HG02642 (cell line): ENCODE measurements at regions not wholly inside any gene's neighbourhood (a gene's known extent, or its start where the extent isn't known, plus 50 kb on each side); places are given as distances from the start of the nearest gene placed in this dataset.
"Not testable (repeated sequence)": the region's sequence is repeated elsewhere in the genome, so short reads cannot be mapped to it uniquely, and the experiment has no call there.

Source experiments
- ATAC-seq: cut with Tn5 transposase; IDR thresholded peaks from one replicate; pipeline ENCODE4 v1.9.1; 2021; ENCODE audit warnings: mild to moderate bottlenecking; ENCODE audit not compliant: unreplicated experiment, poor library complexity

GRCh38 chr15:31217067-31217466 lies 109.6 kb upstream of the KLF13 start:
- ATAC-seq = no peak

GRCh38 chr15:31217566-31218270 lies 108.9 kb upstream of the KLF13 start:
- no peak for ATAC-seq

- no peak for ATAC-seq
These were observed 107.4 kb upstream of the KLF13 start for GRCh38 chr15:31219221-31219620.

- ATAC-seq = no peak
These were observed 104.6 kb upstream of the KLF13 start for GRCh38 chr15:31221936-31222515.

DNA sequence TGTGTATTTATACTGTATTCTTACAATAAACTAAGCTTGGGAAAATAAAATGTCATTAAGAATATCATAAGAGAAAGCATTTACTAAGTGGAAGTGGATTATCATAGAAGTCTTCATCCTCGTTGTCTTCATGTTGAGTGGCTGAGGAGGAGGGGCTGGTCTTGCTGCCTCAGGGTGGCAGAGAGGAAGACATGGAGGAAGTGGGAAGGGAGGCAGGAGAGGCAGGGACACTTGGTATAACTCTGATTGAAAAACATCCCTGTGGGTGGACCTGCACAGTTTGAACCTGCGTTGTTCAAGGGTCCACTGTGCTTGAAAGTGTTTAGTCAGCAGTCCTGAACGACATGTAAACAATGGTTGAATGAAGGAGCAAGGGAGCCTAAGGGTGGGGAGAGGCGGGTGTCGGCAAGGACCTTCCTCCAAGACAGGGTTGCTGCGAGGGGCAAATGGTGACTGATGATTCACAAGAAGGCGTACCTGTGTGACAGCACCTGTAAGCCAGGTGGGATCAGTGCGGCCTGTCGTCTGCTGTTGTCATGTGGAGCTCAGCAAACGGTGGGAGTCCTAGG lies 103.8 kb upstream of the KLF13 start:
- ATAC-seq = no peak

DNA sequence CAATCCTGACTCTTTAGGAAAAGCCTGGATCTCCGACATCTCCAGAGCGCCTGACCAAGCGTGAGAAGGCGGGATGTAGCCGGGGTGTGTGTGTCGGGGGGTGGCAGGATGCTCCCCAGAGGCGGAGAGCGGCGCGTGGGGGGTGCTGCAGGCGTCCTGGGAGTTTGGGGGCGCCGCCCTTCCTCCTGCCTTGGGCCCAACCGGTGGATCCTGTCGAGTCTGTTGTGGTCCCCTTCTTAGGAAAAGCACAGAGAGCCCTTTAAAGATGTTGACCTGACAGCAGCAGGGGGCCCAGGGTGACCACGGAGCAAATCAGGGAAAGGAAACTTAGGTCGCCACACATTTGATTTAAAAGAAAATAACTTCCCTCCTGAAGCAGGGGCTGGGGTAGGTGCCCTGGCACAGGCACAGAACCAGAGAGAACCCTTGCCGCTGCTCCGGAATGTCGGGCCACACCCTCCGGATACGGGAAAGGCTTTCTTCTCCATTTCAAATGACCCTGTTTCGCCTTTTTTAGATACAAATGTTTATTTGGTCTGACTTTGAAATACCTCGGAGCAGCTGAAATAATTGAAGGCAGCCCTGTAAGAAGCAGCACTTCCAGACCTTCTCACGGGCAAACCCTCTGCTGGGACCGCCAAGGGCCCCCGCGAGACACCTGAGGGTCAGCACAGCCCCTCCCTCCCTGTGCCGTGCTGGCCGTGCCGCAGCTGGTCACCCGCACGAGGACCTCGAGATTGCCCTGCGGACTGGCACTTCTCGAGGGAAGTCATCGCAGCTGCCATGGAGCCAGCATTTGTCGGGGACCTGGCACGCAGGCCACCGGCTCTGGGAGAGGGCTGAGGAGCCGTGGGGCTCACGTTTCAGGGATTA lies 102.9 kb upstream of the KLF13 start:
- ATAC-seq = no peak

- not testable (repeated sequence) for ATAC-seq
These were observed 102.0 kb upstream of the KLF13 start for GRCh38 chr15:31224661-31225060.

- ATAC-seq = no peak
These were observed 101.2 kb upstream of the KLF13 start for GRCh38 chr15:31225356-31225955.

DNA sequence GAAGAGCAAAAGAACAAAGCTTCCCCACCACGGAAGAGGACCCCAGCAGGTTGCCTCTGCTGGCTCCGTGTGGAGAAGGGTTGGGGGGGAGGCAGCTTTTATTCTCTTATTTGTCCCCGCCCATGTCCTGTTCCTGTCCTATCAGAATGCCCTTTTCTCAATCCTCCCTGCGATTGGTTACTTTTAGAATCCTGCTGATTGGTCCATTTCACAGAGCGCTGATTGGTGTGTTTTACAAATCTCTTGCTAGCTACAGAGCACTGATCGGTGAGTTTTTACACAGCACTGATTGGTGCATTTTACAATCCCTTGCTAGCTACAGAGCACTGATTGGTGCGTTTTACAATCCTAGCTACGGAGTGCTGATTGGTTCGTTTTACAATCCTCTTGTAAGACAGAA lies 100.6 kb upstream of the KLF13 start:
- ATAC-seq = no peak

DNA sequence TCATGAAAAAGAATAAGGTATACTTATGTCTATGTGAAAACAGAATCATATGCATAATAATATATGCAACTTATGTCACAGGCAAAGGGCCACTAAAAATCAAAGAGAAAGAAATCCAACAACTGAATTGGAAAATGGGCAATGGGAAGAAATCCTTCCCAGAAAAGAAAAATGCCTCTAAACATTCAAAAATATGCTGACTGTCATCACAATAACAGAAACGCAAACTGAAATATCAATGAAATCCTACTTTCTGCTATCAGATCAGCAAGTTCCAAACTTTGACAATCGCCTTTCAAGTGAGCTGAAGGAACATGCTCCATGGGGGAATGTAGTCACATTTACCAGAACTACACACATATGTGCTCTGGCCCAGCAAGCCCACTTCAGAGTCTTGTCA lies 99.4 kb upstream of the KLF13 start:
- no peak for ATAC-seq

- ATAC-seq = no peak
These were observed 98.6 kb upstream of the KLF13 start for GRCh38 chr15:31228011-31228484.

GRCh38 chr15:31228980-31229826 lies 97.4 kb upstream of the KLF13 start:
- peak; percentile 70 for ATAC-seq

DNA sequence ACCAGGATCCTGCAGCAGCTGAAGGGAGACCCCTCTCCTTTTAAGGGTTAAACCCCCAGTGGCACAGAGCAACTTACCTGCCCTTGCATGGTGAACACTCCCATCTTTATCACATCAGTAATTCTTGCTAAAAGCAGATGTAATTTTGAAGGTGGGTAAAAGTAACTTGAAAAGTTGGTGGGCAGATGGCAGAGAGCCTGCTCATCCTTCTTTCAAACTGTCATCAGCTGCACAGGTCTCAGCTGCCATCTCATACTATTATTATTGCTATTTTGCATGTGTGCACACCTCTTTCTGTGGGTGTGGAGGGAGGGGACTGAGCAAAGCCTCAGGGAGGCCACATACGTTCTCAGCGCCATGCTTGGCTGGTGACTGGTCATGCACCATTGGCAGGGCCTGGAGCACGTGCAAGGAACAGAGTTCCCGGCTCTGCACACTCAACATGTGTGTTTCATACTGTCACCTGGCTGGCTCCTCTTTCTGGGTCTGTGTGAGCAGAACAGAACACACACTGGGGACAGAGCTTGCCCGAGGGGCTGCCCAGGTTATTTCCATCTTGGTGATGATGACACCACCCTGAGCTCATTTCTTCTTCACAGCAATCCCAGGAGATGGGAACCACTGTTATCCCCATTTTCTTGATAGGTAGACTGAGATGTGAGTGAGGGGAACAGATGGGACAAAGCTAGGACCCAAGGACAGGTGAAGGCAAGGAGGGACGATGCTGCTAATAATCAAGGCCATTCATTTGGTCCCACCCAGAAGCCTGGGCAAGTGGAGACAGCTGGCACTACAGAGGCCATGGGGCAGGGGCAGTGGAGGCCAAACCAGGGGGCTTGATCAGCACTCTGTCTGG lies 95.8 kb upstream of the KLF13 start:
- ATAC-seq = peak; percentile 81

- ATAC-seq = no peak
These were observed 91.8 kb upstream of the KLF13 start for GRCh38 chr15:31234815-31235214.

DNA sequence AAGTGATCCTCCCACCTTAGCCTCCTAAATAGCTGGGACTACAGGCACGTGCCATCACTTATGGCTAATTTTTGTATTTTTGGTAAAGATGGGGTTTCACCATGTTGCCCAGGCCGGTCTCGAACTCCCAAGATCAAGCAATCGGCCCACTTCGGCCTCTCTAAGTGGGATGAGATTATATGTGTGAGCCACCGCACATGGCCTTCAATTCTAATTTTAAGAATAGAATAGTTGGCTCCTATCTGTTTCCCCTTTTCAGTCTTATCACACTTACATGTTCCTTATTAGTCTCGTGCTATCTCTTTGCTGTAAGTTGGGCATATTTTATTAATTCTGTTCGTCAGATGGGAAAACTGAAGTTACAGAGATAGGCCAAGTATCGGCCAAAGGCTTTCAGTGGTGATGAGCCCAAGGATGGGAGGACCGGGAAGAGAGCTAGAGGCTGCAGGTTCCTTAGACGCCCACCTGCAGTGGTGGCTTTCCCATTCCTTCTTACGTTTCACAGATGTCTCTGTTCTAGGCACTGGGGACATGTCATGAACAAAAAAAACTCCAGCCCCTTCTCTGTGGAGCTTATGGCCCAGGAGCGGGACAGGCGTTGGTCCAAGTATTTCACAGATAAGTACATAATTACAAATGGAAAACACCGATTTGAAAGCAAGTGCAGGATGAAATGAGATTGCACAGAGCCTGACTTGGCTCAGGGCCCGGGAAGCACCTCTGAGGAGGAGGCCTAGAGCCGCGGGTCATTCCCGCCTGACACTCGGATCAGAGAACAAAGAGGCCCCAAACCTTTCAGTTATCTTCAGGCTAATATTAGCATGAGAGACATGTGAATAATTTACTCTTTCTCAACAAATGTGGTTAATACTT lies 91.1 kb upstream of the KLF13 start:
- ATAC-seq = peak; percentile 60

DNA sequence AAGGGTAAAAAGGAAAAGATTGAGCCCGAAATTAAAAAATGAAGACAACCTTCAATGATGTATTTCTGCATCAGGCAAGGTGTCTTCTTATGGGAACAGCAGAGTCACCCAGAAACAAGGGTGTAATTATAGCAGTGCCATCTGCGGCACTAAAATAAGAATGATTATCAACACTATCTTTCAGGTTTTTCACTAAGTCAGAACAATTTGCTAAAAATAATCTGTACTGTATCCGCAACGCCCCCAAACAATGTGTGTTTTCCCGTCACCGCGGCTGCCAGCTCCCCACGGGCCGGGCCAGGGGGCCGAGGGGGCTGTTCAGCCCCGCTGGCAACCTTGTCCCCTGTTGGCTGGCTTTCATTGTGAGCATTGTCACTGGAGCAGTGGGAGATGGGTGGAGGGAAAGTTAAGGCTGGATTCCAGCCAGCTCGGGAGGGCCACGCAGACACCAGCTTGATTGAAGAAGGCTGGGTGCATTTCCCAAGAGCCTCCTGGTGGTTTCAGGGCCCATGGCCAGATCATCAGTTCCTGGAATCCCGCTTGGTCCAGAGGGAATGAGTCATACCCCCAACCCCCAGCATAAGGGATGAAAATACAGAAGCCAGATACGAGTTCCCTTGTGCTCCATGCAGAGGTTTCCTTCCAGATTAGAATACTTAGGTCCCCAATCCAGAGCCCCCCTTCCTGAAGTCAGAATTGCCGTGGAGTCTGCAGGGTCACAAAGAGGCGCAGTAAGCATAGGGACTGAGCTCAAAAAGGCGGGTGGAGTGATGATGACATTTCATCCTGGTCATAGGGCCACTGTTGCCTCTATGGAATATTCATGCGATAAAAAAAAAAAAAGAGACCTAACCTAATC lies 90.2 kb upstream of the KLF13 start:
- peak; percentile 63 for ATAC-seq

GRCh38 chr15:31237043-31237324 lies 89.7 kb upstream of the KLF13 start:
- no peak for ATAC-seq
